ENCODE measurements at regions not wholly inside any gene's neighbourhood (a gene's known extent, or its start where the extent isn't known, plus 50 kb on each side); places are given as distances from the start of the nearest gene placed in this dataset.

DNA sequence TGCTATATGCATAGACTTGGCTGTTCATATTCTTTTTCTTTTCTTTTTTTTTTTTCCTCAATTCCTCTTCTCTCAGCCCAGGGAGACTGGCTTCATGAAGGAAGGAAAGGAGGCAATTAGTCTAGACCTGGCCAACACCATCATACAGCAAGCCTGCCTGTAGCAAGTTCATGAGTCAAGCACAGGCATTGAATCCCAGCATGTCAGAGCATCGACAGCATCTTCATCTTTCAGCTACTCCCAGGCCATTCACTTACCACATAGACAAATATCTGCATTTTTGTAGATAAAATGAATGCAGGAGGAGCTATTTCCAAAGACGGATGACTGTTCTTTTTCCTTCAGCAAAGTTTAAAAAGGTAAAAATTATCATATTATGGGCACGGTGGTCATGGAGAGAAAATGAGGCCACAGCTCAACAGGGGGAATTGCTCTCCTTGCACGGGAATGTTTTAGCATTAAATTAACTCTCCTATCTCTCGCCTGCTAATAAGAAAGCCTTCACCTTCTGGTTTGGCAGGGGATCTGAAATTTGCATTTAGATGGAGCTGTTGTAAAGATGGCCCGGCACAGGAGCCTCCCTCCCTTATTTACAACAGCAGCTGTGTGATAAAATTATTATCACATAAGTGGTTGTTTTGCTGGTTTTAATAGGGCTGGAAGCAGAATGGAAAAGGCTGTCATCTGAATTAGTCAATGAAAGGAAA is 626.5 kb upstream of the AUTS2 start (continued):
- no peak for TF ChIP-seq E2F6 (IDR thresholded peaks at IDR 0.05)

All from H1 (cell line).